Lower lobe of right lung (tissue), 2 donors: ENCODE measurements at regions not wholly inside any gene's neighbourhood (a gene's known extent, or its start where the extent isn't known, plus 50 kb on each side); places are given as distances from the start of the nearest gene placed in this dataset.

Experiments
- ATAC-seq, 2 donors: fragments of 200-7000 bp; cut with Tn5 transposase; one replicate each; pipeline ENCODE4 v1.9.1; 2020 to 2022; ENCODE audit warnings: mild to moderate bottlenecking in 2 of 2, moderate library complexity in 2 of 2
- DNase-seq: peaks from one replicate; pipeline ENCODE4 v3.0.0-alpha.2; 2020
- H3K27ac ChIP-seq: fragments of 200-600 bp; one replicate; pipeline ENCODE4 v1.8.0; 2022
- H3K27me3 ChIP-seq: fragments of 200-600 bp; one replicate; pipeline ENCODE4 v1.8.0; 2022; ENCODE audit warnings: low read depth
- H3K36me3 ChIP-seq: fragments of 200-600 bp; one replicate; pipeline ENCODE4 v1.8.0; 2022; ENCODE audit warnings: mild to moderate bottlenecking
- H3K4me1 ChIP-seq: fragments of 200-600 bp; one replicate; pipeline ENCODE4 v1.8.0; 2022
- H3K4me3 ChIP-seq: fragments of 200-600 bp; one replicate; pipeline ENCODE4 v1.8.0; 2022; ENCODE audit warnings: mild to moderate bottlenecking
- H3K9me3 ChIP-seq: fragments of 200-600 bp; one replicate; pipeline ENCODE4 v1.8.0; 2022
- CTCF ChIP-seq: fragments of 200-600 bp; IDR thresholded peaks from one replicate; pipeline ENCODE4 v1.8.0; 2022; ENCODE audit warnings: antibody characterized with exemption, mild to moderate bottlenecking
- intact Hi-C: fragments of 100-400 bp; cut with DNase I; formaldehyde crosslinking; loops from one replicate; pipeline ENCODE4 v1.11.0; 2022
- donor health status: DM: no; HTN: yes; CAD: no; lungs with severe emphysema.

GRCh38 chr15:93382200-93382820 is 293.3 kb upstream of the RGMA start:
- H3K36me3 ChIP-seq, result no peaks in the 10 kb centered on the region
- no peak for DNase-seq
- H3K27ac ChIP-seq, result no peak overlapping the region
- intact Hi-C loops, result no loop called here
- no peaks in the 10 kb centered on the region for H3K9me3 ChIP-seq
- H3K4me3 ChIP-seq, result no peak overlapping the region
- H3K4me1 ChIP-seq, result no peaks in the 10 kb centered on the region
- ATAC-seq, result no peak
- H3K27me3 ChIP-seq, result no peaks in the 10 kb centered on the region
- no peak for TF ChIP-seq CTCF

- intact Hi-C loops, result no loop called here
- Histone ChIP-seq H3K9me3 (no peaks in the 10 kb centered on the region), H3K4me1 (no peaks in the 10 kb centered on the region), H3K27me3 (no peaks in the 10 kb centered on the region), H3K27ac (no peak overlapping the region), H3K4me3 (no peak overlapping the region), H3K36me3 (no peaks in the 10 kb centered on the region)
- no peak for TF ChIP-seq CTCF
- no peak for DNase-seq
- no peak for ATAC-seq
Measured at GRCh38 chr15:93378558-93378957, 289.5 kb upstream of the RGMA start.

GRCh38 chr15:93372865-93373223 is 283.8 kb upstream of the RGMA start:
- H3K27me3 ChIP-seq, result no peaks in the 10 kb centered on the region
- ATAC-seq (no peak), DNase-seq (no peak)
- TF ChIP-seq CTCF, result no peak
- no peaks in the 10 kb centered on the region for H3K4me1 ChIP-seq
- no peak overlapping the region for H3K27ac ChIP-seq
- intact Hi-C loops, result no loop called here
- H3K9me3 ChIP-seq, result no peaks in the 10 kb centered on the region
- no peaks in the 10 kb centered on the region for H3K36me3 ChIP-seq
- H3K4me3 ChIP-seq, result no peak overlapping the region

DNA sequence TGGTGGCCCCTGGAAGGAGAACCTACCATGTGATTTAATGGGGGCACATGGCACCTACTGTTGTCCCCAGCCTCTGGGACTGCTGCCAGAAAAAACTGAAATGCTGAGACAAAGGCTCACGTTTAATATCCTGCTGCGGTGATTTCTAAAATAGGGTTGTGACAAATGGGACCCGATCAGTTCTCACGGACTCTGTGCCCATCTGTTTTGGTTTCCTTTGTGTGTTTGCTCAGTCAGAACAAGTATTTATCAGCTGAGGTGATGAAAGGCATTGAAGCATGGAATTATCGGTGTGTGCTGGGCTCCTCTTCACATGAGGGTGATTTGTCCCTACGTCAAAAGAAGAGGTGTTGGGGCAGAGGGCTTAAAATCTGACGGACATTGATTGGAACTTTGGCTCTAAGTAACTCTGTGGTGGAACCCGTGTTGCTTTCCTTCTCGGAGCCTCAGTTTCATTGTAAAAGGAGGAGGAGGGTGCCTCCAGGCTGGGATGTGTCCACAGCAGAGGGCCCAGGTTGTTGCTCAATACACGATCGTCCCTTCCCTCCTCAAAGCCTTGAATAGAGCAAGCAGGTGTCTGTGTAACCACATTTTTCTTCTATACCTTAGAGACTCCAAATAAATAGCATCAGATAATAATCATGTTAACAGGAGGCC is 283.3 kb upstream of the RGMA start:
- no peak overlapping the region for H3K4me3 ChIP-seq
- H3K27ac ChIP-seq, result no peak overlapping the region
- no peaks in the 10 kb centered on the region for H3K4me1 ChIP-seq
- no peaks in the 10 kb centered on the region for H3K27me3 ChIP-seq
- no peak for TF ChIP-seq CTCF
- DNase-seq (no peak), ATAC-seq (no peak)
- H3K36me3 ChIP-seq, result no peaks in the 10 kb centered on the region
- intact Hi-C loops, result no loop called here
- no peaks in the 10 kb centered on the region for H3K9me3 ChIP-seq

DNA sequence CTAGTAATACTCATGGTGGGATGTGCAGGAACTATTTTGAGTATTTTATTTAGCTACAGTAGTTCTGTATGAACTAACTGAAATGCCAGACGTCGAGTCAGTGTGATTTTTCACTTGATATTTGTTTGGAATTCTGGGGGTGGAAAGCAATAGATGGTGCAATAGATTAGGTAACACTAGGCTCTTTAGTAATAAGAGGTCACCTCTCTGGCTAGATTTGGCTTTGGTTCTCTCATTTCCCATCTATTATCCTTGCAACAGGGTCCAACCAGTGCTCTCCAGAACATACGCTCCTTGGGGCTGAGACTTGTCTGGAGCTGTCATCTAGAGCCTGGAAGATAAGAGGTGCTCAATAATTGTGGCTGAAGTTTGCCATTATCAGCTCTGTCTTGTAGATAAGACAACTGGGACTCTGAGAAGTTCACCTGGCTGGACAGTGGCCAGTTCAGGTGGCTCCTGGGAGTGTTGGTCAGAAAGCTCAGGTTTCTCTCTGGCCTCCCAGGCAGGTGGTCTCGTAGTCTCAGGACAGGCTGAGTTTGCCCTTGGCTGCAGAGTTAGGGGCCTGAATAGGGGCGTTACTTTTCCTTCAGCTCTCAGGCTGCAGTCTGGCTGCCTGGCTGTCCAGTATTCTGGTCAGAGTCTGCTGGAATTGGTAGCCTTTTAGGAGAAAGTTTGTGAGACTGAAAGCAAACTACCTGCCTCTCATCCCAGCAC is 277.5 kb upstream of the RGMA start:
- no peak for ATAC-seq
- no peaks in the 10 kb centered on the region for H3K27me3 ChIP-seq
- no peak overlapping the region for H3K4me3 ChIP-seq
- H3K27ac ChIP-seq, result no peak overlapping the region
- no peaks in the 10 kb centered on the region for H3K9me3 ChIP-seq
- no peaks in the 10 kb centered on the region for H3K4me1 ChIP-seq
- intact Hi-C loops, result no loop called here
- DNase-seq, result no peak
- TF ChIP-seq CTCF, result no peak
- H3K36me3 ChIP-seq, result no peaks in the 10 kb centered on the region
